ENCODE measurements at regions not wholly inside any gene's neighbourhood (a gene's known extent, or its start where the extent isn't known, plus 50 kb on each side); places are given as distances from the start of the nearest gene placed in this dataset.

DNA sequence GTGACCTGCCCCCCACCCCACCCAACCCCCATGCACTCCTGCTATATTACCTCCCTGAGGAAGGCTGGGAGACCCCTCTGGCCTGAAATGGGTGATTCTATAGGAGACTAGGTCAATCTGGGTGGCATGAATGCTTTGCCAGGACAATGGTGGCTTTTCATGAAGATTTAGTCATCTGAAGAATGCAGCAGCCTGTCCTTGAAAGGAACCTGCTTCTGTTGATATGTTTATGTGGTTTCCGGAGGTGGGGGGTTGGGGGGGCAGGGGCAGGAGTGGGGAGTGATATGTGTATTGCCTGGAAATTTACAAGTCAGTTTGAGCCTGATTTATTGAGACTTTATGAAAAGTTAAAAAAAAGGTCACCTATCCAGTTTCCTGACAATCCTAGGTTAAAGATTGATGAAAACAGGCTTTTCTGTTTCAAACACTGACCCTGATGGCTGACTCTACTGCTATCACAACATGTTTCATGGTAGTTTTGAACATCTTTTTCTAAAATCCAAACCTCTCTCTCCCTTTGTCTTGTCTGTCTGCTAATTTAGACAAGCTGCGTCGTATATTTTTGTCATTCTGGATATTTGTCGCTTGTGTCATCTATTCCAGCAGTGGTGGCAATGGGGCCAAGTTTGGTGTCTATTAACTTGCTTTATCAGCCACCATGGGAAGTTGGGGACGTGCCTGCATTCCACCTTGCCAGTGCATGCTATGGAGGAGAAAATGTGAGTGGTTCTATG lies 153.7 kb upstream of the EGFLAM start:
- Histone ChIP-seq H3K27ac (ENCODE audit: low read length) (no peak overlapping the region), H3K4me1 (ENCODE audit: control insufficient read depth, insufficient read depth, low read length) (peaks cover 3% of the 10 kb centered on the region; the same call in 1 of the 2 replicates), H3K9me3 (ENCODE audit: control insufficient read depth, insufficient read depth, low read length) (no peaks in the 10 kb centered on the region), H3K36me3 (ENCODE audit: control insufficient read depth, insufficient read depth, low read length) (no peaks in the 10 kb centered on the region), H3K27me3 (ENCODE audit: control insufficient read depth, insufficient read depth, low read length) (no peaks in the 10 kb centered on the region), H3K4me3 (ENCODE audit: low read length) (no peak overlapping the region)
- WGBS (ENCODE audit: insufficient coverage, insufficient read length), result no CpG with 5 or more reads among the region's 5 CpGs
- DNase-seq (ENCODE audit: low read depth, low spot score), result peak; percentile 87

- Histone ChIP-seq H3K36me3 (ENCODE audit: control insufficient read depth, insufficient read depth, low read length) (no peaks in the 10 kb centered on the region), H3K9me3 (ENCODE audit: control insufficient read depth, insufficient read depth, low read length) (no peaks in the 10 kb centered on the region), H3K4me1 (ENCODE audit: control insufficient read depth, insufficient read depth, low read length) (peaks cover 3% of the 10 kb centered on the region; the same call in 1 of the 2 replicates), H3K4me3 (ENCODE audit: low read length) (no peak overlapping the region), H3K27ac (ENCODE audit: low read length) (no peak overlapping the region), H3K27me3 (ENCODE audit: control insufficient read depth, insufficient read depth, low read length) (no peaks in the 10 kb centered on the region)
- WGBS (ENCODE audit: insufficient coverage, insufficient read length), result no CpG with 5 or more reads among the region's 10 CpGs
- no peak for DNase-seq (ENCODE audit: low read depth, low spot score)
Observed at GRCh38 chr5:38101897-38102296, 156.5 kb upstream of the EGFLAM start.

DNA sequence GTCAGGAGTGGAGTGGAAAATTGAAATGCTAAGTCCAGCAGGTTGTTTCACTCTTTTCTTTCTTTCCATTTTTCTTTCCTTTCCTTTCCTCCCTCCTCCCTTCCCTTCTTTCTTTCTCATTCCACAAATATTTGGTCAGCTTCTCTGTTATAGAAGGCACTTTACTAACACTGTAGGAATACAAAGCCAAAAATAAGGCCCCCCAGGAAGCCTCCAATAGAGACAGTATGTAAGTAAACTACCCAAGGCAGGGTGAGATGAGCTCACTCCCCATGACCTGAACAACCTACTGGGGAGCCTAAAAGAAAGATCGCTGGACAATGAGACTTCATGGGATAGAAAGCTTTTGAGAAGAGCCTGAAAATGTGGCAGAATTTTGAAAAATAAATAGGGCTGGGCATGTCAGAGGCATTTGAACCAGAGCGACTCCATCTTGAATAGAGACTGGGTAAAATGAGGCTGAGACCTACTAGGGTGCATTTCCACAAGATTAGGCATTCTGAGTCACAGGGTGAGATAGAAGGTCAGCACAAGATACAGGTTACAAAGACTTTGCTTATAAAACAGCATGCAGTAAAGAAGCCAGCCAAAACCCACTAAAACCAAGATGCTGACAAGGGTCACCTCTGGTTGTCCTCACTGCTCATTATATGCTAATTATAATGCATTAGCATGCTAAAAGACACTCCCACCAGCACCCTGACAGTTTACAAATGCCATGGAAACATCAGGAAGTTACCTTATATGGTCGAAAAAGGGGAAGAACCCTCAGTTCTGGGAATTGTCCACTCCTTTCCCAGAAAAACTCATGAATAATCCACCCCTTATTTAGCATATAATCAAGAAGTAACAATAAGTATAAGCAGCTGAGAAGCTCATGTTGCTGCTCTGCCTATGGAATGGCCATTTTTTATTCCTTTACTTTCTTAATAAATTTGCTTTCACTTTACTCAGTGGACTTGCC lies 158.9 kb upstream of the EGFLAM start:
- H3K27me3 ChIP-seq (ENCODE audit: control insufficient read depth, insufficient read depth, low read length), result no peaks in the 10 kb centered on the region
- H3K4me1 ChIP-seq (ENCODE audit: control insufficient read depth, insufficient read depth, low read length), result peaks cover 2% of the 10 kb centered on the region; the same call in 1 of the 2 replicates
- WGBS (ENCODE audit: insufficient coverage, insufficient read length), result no CpG with 5 or more reads among the region's 3 CpGs
- no peaks in the 10 kb centered on the region for H3K9me3 ChIP-seq (ENCODE audit: control insufficient read depth, insufficient read depth, low read length)
- no peak overlapping the region for H3K27ac ChIP-seq (ENCODE audit: low read length)
- no peaks in the 10 kb centered on the region for H3K36me3 ChIP-seq (ENCODE audit: control insufficient read depth, insufficient read depth, low read length)
- no peak for DNase-seq (ENCODE audit: low read depth, low spot score)
- no peak overlapping the region for H3K4me3 ChIP-seq (ENCODE audit: low read length)

DNA sequence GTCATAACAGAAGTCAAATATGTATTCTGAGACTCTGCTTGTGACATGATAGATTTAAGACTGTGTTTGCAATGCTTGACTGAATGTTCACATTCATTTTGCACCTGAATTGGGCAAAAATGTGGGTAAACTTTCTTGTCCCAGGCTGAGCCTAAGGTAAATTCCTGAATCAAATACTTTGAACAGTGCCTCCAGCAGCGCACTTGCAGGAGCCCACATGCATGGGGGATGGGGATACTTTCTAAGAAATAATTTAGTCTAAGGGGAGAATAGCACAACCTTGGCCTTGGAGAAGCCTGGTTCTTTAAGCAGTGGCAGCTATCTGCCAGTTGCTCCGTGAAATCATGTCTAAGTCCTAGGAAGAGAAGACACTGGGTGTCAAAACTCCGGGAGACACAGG lies 163.5 kb upstream of the EGFLAM start:
- no CpG with 5 or more reads among the region's 3 CpGs for WGBS (ENCODE audit: insufficient coverage, insufficient read length)
- Histone ChIP-seq H3K27ac (ENCODE audit: low read length) (no peak overlapping the region), H3K4me1 (ENCODE audit: control insufficient read depth, insufficient read depth, low read length) (peaks cover 2% of the 10 kb centered on the region; the same call in 1 of the 2 replicates), H3K36me3 (ENCODE audit: control insufficient read depth, insufficient read depth, low read length) (no peaks in the 10 kb centered on the region), H3K27me3 (ENCODE audit: control insufficient read depth, insufficient read depth, low read length) (no peaks in the 10 kb centered on the region), H3K9me3 (ENCODE audit: control insufficient read depth, insufficient read depth, low read length) (no peaks in the 10 kb centered on the region), H3K4me3 (ENCODE audit: low read length) (no peak overlapping the region)
- no peak for DNase-seq (ENCODE audit: low read depth, low spot score)

DNA sequence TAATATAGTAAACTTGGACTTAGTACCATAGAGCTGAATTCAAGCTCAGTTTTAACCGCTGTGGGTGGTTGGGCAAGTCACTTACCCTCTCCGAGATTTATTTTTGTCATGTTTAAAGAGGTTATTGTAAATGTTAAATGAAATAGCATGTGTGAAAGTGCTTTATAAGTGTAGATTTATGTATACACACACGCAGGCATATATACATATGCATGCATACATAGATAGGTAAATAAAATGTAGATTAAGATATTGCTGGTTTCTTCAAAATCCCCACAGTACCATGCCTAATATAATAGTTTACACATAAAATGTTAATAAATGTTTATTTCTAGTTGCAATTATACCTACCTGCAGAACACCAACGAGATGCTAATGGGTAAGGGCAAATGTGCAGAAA lies 164.5 kb upstream of the EGFLAM start:
- no CpG with 5 or more reads among the region's 4 CpGs for WGBS (ENCODE audit: insufficient coverage, insufficient read length)
- Histone ChIP-seq H3K36me3 (ENCODE audit: control insufficient read depth, insufficient read depth, low read length) (no peaks in the 10 kb centered on the region), H3K4me1 (ENCODE audit: control insufficient read depth, insufficient read depth, low read length) (peaks cover 2% of the 10 kb centered on the region; the same call in 1 of the 2 replicates), H3K27me3 (ENCODE audit: control insufficient read depth, insufficient read depth, low read length) (no peaks in the 10 kb centered on the region), H3K4me3 (ENCODE audit: low read length) (no peak overlapping the region), H3K9me3 (ENCODE audit: control insufficient read depth, insufficient read depth, low read length) (no peaks in the 10 kb centered on the region), H3K27ac (ENCODE audit: low read length) (no peak overlapping the region)
- DNase-seq (ENCODE audit: low read depth, low spot score), result no peak

DNA sequence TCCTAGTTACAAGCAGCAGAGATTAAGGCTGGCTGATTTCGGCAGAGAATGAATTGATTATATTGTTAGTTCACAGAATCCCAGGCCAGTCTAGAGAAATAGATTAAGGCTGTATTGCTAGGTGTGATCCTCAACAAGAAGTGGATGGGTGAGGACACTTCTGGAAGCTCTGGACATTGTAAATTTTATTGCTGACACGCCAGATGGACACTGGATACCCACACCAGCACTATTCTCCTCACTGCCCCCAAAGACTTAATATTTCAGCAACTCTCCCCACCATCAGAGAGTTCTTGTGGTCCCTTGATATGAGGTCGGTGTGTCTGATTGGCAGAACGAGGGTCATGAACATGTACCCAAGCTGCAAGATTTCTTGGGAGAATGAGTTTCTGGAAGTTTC lies 171.6 kb upstream of the EGFLAM start:
- Histone ChIP-seq H3K27me3 (ENCODE audit: control insufficient read depth, insufficient read depth, low read length) (no peaks in the 10 kb centered on the region), H3K36me3 (ENCODE audit: control insufficient read depth, insufficient read depth, low read length) (no peaks in the 10 kb centered on the region), H3K27ac (ENCODE audit: low read length) (no peak overlapping the region), H3K9me3 (ENCODE audit: control insufficient read depth, insufficient read depth, low read length) (no peaks in the 10 kb centered on the region), H3K4me1 (ENCODE audit: control insufficient read depth, insufficient read depth, low read length) (no peaks in the 10 kb centered on the region), H3K4me3 (ENCODE audit: low read length) (no peak overlapping the region)
- no CpG with 5 or more reads among the region's 4 CpGs for WGBS (ENCODE audit: insufficient coverage, insufficient read length)
- no peak for DNase-seq (ENCODE audit: low read depth, low spot score)

GRCh38 chr5:38079620-38080402 lies 178.5 kb upstream of the EGFLAM start:
- Histone ChIP-seq H3K36me3 (ENCODE audit: control insufficient read depth, insufficient read depth, low read length) (no peaks in the 10 kb centered on the region), H3K9me3 (ENCODE audit: control insufficient read depth, insufficient read depth, low read length) (no peaks in the 10 kb centered on the region), H3K4me3 (ENCODE audit: low read length) (no peak overlapping the region), H3K27me3 (ENCODE audit: control insufficient read depth, insufficient read depth, low read length) (no peaks in the 10 kb centered on the region), H3K4me1 (ENCODE audit: control insufficient read depth, insufficient read depth, low read length) (no peaks in the 10 kb centered on the region), H3K27ac (ENCODE audit: low read length) (no peak overlapping the region)
- no peak for DNase-seq (ENCODE audit: low read depth, low spot score)
- WGBS (ENCODE audit: insufficient coverage, insufficient read length), result no CpG with 5 or more reads among the region's 3 CpGs

DNA sequence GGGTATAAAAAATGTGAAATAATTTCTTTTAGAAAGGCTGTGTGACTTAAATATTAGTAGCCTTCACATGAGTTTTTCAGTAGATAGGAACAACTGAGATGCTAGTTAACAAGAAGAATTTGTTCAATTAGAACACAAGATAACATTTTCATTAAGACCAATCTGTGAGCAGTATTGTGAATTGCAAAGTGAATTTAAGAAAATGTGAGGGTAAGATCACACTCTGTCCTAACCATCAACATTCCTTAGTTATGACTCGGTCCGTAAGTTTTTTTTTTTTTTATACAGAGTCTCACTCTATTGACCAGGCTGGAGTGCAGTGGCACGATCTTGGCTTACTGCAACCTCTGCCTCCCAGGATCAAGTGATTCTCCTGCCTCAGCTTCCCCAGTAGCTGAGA lies 180.2 kb upstream of the EGFLAM start:
- WGBS (ENCODE audit: insufficient coverage, insufficient read length), result no CpG with 5 or more reads among the region's 3 CpGs

GRCh38 chr5:38077652-38078051 lies 180.7 kb upstream of the EGFLAM start:
- Histone ChIP-seq H3K27ac (ENCODE audit: low read length) (no peak overlapping the region), H3K4me1 (ENCODE audit: control insufficient read depth, insufficient read depth, low read length) (no peaks in the 10 kb centered on the region), H3K27me3 (ENCODE audit: control insufficient read depth, insufficient read depth, low read length) (no peaks in the 10 kb centered on the region), H3K36me3 (ENCODE audit: control insufficient read depth, insufficient read depth, low read length) (no peaks in the 10 kb centered on the region), H3K9me3 (ENCODE audit: control insufficient read depth, insufficient read depth, low read length) (no peaks in the 10 kb centered on the region), H3K4me3 (ENCODE audit: low read length) (no peak overlapping the region)
- WGBS (ENCODE audit: insufficient coverage, insufficient read length), result no CpG with 5 or more reads among the region's 1 CpG
- DNase-seq (ENCODE audit: low read depth, low spot score), result no peak

More for the DNA sequence above, 180.2 kb upstream of the EGFLAM start:
- Histone ChIP-seq H3K27me3 (ENCODE audit: control insufficient read depth, insufficient read depth, low read length) (no peaks in the 10 kb centered on the region), H3K4me1 (ENCODE audit: control insufficient read depth, insufficient read depth, low read length) (no peaks in the 10 kb centered on the region), H3K4me3 (ENCODE audit: low read length) (no peak overlapping the region), H3K9me3 (ENCODE audit: control insufficient read depth, insufficient read depth, low read length) (no peaks in the 10 kb centered on the region), H3K27ac (ENCODE audit: low read length) (no peak overlapping the region), H3K36me3 (ENCODE audit: control insufficient read depth, insufficient read depth, low read length) (no peaks in the 10 kb centered on the region)
- DNase-seq (ENCODE audit: low read depth, low spot score), result no peak

Measured in iPS DF 6.9 (cell line).